GM12878 (cell line): ENCODE measurements at regions not wholly inside any gene's neighbourhood (a gene's known extent, or its start where the extent isn't known, plus 50 kb on each side); places are given as distances from the start of the nearest gene placed in this dataset.

Experiments
- BCLAF1 ChIP-seq: fragments of 450-650 bp; IDR thresholded peaks from 2 replicates; pipeline ENCODE4 v1.6.1; 2017; ENCODE audit warnings: antibody characterized with exemption, mild to moderate bottlenecking, moderate library complexity
- CHD4 ChIP-seq: fragments of 200-600 bp; sonication (generic); IDR thresholded peaks from 2 replicates; pipeline ENCODE4 v1.6.1; 2016; ENCODE audit warnings: mild to moderate bottlenecking
- CTCF ChIP-seq, 3 experiments: IDR thresholded peaks in 2 of 3; conservative IDR thresholded peaks in 1 of 3; 2 replicates each; pipeline ENCODE4 v1.5.1; 2011; ENCODE audit warnings: low read depth in 3 of 3, low read length in 3 of 3, mild to moderate bottlenecking in 3 of 3, control low read depth in 2 of 3, moderate library complexity in 2 of 3, inconsistent platforms in 1 of 3, mixed read lengths in 1 of 3; ENCODE audit not compliant: control insufficient read depth in 2 of 3, insufficient read depth in 1 of 3; ENCODE audit errors: extremely low read depth in 1 of 3
- GABPA ChIP-seq: IDR thresholded peaks from 2 replicates; pipeline ENCODE4 v1.6.1; 2014; ENCODE audit warnings: antibody characterized with exemption, low read depth, mild to moderate bottlenecking, inconsistent platforms
- GATAD2B ChIP-seq: fragments of 450-650 bp; conservative IDR thresholded peaks from 2 replicates; pipeline ENCODE4 v1.6.1; 2017; ENCODE audit warnings: low read depth, mild to moderate bottlenecking, moderate library complexity
- JUND ChIP-seq: IDR thresholded peaks from 2 replicates; pipeline ENCODE4 v1.6.1; 2012; ENCODE audit warnings: low read depth, mild to moderate bottlenecking, low read length, improper control_type of control experiment, moderate library complexity
- LARP7 ChIP-seq: fragments of 450-650 bp; IDR thresholded peaks from 2 replicates; pipeline ENCODE4 v1.6.1; 2017; ENCODE audit warnings: mild to moderate bottlenecking
- MAX ChIP-seq: IDR thresholded peaks from 2 replicates; pipeline ENCODE4 v1.6.1; 2012; ENCODE audit warnings: low read depth, low read length, improper control_type of control experiment
- POLR2A ChIP-seq: IDR thresholded peaks from 2 replicates; pipeline ENCODE4 v1.6.1; 2011; ENCODE audit warnings: low read depth, mild to moderate bottlenecking, low read length
- RAD51 ChIP-seq: fragments of 450-650 bp; IDR thresholded peaks from 2 replicates; pipeline ENCODE4 v1.6.1; 2016; ENCODE audit warnings: moderate library complexity, mild to moderate bottlenecking, inconsistent platforms
- REST ChIP-seq: IDR thresholded peaks from 2 replicates; pipeline ENCODE4 v1.6.1; 2012; ENCODE audit warnings: mild to moderate bottlenecking, low read depth, low read length

GRCh38 chr22:34099278-34099677, 179.0 kb upstream of the LARGE1 start:
- TF ChIP-seq BCLAF1 (no peak), CTCF (IDR thresholded peaks at IDR 0.05 in 2 of 3, conservative IDR thresholded peaks at IDR 0.05 in 1 of 3; ENCODE audit: control insufficient read depth in 2 of 3, extremely low read depth in 1 of 3, insufficient read depth in 1 of 3, low read depth in 3 of 3, low read length in 3 of 3) (no peak), CHD4 (no peak), LARP7 (no peak), REST (no peak), MAX (no peak), POLR2A (no peak), GATAD2B (no peak), JUND (no peak), RAD51 (no peak), GABPA (no peak)
